Fibroblast of skin of left quadriceps (primary cell): ENCODE measurements at regions not wholly inside any gene's neighbourhood (a gene's known extent, or its start where the extent isn't known, plus 50 kb on each side); places are given as distances from the start of the nearest gene placed in this dataset.

Experiments used
- DNase-seq, 2 experiments: peaks; one replicate each; pipeline ENCODE4 v3.0.0-alpha.2; 2013; ENCODE audit warnings: low read depth in 2 of 2

- no peak for DNase-seq
Measured at GRCh38 chr12:97324471-97324870, 138.1 kb upstream of the RMST start.

DNA sequence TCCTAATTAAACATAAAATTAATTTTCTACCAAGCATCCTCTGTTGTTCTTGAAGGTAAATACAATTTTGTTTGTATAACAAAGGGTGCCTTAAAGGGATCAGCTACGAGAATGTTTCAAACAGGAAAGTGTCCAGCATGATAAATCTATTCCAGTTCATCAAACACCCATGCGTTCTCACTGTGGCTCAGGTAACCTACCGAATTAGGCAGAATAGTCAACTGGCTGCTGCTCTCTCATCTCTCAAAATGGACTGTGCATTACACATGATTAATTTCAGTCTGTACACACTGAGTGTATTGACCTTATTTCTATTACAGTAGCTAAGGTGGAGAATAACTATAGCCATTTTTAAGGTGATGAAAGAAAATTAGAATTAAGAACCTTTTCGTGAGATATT is 127.5 kb upstream of the RMST start:
- no peak for DNase-seq

DNA sequence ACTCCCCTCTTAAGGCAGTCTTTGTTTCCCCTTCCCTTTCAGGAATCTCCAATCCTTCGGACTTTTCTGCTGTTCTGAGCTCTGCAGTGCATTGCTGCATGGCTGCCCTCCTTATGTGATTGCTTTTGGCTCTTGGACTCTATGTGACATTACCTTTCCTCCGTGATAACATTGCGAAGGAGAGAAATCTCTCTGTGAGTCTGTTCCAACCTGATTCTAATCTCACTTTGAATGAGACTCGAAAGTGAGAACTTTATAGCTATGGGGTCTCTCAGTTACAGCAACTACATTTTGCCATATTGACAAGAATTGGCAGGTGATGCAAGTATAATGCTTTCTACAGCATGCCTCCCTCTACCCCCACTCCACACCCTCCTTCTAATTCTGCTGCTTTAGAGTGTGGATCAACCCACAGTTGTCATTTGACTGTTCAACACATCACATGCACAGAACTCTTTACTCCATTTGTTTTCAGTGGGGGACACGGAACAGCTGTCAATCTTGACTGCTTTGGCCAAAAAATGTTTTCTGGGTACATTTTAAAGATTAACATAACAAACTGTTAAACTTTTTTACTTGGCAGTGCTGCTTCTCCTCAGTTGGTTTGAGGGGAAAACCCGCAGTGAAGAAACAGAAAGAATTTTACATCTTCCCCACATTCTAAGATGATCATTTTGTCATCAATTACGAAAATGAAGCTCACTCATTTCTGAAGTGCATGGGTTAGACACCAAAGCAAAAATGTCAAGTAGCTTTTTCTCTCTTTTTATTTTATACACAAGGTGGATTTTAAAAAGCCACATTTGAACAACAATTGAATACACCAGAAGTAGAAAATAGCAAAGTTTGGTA is 125.5 kb upstream of the RMST start:
- no peak for DNase-seq

- DNase-seq = no peak
Measured at GRCh38 chr12:97342130-97342529, 120.5 kb upstream of the RMST start.

DNA sequence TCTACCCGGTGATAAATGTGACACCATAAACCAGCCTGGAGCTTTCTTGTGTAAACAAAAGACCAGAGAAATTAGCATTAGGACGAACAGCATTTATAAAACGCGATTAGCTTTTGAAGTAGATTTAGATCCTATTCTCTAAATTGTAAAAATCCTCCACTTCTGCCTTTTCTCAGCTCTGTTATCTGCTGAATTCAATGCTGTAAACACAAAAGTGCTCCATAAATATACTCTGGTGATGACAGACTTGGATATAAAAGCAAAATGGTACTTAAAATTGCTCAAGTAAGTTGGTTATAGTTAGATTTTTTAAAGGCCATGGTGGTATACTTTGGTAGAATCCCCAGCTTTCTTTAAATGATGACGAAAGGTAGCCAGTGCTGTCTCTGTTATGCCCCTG is 114.6 kb upstream of the RMST start:
- DNase-seq = no peak

- no peak for DNase-seq
Measured at GRCh38 chr12:97358361-97358760, 104.2 kb upstream of the RMST start.

GRCh38 chr12:97359021-97359690 is 103.4 kb upstream of the RMST start:
- no peak for DNase-seq

GRCh38 chr12:97363693-97364092 is 98.9 kb upstream of the RMST start:
- DNase-seq = no peak

DNA sequence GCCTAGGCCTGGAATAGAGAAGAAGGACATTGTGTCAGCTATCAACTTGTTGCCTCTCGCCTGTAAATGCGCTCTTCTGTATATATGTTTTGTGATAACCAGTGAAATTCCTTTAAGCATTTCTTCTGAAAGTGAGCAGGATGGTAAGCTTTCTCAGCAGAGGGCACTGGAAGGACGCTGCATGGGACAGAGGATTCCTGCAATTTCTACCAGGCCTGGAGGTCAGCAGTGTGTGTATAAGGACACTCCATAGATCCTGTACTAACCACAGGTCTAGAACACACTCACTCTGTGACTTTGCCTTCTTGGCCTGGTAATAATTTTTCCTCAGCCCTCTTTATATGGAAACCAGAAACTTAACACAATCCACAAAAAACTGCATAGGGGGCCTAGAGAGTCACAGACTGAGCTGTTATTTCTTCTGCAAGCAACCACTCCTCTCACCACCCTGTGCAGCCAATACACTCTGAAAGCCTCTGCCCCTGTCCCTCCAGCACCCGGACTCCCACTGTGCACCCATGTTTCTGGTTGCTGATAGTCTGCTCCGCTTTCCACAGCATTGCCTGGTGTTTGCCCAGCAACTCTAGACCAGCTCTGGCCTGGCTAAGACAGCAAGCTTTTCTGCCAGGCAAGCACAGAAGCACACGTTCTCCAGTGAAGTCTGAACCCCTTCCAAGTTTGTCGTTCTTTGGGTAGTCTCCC is 94.0 kb upstream of the RMST start:
- no peak for DNase-seq

GRCh38 chr12:97375310-97375709 is 87.3 kb upstream of the RMST start:
- no peak for DNase-seq

- DNase-seq = no peak
Measured at GRCh38 chr12:97380440-97380839, 82.2 kb upstream of the RMST start.

- no peak for DNase-seq
Measured at GRCh38 chr12:97385121-97385520, 77.5 kb upstream of the RMST start.

DNA sequence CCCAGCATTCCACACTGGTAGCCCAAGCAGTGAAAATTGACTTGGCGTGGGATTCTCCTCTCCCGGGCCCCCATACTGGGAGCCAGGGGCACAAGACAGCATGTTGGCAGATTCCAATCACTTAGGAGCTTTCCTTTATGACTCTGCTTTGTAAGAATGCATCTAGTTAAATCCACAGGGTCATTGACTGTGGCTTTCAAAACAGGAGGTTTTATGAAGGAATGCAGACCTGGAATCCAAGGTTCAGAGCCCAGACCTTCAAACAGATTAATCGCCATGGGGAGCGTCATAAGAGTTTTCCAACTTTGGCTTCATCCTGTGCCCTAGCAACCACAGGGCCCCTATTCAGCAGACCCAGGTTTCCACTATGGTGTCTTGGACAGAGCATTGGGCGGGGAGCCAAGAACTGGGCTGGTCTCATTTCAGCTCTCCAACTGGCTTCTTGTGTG is 76.4 kb upstream of the RMST start:
- no peak for DNase-seq

- DNase-seq = no peak
Measured at GRCh38 chr12:97387844-97388243, 74.8 kb upstream of the RMST start.

DNA sequence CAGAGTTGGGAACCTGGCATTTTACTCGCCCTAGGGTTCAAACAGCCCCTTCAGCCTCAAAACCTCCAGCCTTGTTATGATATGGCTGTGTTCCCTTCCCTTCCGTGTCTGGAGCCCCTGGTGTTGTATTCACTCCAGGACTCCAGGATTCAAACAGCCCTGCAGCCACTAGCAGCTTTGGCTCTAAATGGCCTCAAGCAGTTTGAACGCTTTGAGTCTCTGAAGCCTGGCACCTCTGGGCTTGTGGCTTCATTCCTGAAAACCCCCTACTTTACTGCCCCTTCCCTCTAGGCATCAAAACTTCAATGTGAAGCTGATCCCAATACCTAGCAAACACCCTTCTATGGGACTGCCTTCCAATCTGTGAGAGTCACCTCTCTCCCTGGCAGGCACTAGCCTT is 67.9 kb upstream of the RMST start:
- DNase-seq = no peak

- DNase-seq = no peak
Measured at GRCh38 chr12:97397008-97397407, 65.6 kb upstream of the RMST start.

DNA sequence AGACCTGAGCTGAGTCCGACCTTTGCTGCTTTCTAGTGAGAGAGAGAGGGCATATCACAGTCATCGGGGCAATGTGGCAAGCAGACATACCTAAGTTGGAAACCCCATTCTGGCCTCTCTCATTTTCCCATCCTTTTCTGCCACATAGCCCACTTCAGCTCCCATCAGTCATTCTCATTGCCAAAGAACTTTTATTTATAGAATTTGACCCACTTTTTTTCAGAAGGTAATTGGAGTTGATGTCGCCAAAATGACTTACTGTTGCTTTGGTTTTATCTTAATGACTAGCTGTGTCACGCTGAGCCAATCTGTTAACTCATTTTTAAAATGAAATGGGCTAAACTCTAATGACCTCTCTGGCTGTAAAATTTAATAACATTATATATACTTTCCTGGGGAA is 63.9 kb upstream of the RMST start:
- DNase-seq = no peak

DNA sequence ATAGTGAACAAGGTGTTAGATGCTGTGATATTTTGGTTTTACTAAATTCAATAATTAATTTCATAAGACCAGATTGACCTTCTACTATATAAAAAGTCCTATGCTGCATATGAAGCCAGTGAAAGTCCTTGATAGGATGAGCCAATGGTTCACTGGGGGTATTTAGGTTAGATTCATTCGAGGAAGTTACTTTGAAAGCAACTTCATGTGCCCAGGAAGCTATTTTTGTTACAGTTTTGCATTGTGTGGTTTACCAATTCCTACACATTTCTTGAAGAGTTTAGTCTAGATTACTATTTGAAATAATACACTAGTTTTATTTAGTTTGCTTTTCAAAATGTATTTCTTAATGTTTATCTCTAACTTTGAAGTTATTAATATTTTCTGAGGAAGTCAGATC is 58.5 kb upstream of the RMST start:
- no peak for DNase-seq

- no peak for DNase-seq
Measured at GRCh38 chr12:97404543-97404942, 58.1 kb upstream of the RMST start.

DNA sequence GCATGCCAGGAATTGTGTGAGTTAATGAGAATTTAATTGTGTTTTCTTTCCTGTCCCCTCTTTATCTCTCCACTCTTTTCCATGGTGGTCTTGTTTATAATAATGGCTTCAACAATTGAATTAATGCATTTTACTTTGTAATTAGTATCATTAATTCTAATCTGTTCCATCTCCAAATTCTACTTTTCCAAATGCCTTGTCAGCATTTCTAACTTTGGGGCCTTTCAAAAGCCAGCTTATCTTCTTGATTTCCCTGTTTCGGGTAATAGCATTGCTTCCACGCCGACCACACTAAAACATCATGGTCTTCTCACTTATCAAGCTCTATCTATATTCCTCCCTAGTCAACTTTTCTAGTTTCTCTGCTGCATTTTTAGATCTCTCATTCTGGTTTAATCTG is 54.2 kb upstream of the RMST start:
- DNase-seq = no peak

DNA sequence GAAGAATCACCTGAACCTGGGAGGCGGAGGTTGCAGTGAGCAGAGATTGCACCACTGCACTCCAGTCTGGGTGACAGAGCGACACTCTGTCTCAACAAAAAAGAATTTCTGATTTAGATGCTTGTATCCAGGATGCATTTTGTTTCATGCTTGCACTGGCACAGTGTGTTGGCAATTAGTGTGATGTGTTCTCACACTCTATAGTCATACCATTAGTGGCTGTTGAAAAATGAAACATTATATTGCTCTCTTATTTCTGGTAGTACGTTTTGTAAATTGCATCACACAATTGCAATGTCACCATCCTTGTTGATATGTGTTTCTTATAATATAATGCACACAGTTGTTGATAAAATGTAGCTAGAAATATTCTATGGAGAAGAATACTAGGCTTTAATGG is 51.3 kb upstream of the RMST start:
- DNase-seq = no peak
